ENCODE measurements at regions not wholly inside any gene's neighbourhood (a gene's known extent, or its start where the extent isn't known, plus 50 kb on each side); places are given as distances from the start of the nearest gene placed in this dataset.

DNA sequence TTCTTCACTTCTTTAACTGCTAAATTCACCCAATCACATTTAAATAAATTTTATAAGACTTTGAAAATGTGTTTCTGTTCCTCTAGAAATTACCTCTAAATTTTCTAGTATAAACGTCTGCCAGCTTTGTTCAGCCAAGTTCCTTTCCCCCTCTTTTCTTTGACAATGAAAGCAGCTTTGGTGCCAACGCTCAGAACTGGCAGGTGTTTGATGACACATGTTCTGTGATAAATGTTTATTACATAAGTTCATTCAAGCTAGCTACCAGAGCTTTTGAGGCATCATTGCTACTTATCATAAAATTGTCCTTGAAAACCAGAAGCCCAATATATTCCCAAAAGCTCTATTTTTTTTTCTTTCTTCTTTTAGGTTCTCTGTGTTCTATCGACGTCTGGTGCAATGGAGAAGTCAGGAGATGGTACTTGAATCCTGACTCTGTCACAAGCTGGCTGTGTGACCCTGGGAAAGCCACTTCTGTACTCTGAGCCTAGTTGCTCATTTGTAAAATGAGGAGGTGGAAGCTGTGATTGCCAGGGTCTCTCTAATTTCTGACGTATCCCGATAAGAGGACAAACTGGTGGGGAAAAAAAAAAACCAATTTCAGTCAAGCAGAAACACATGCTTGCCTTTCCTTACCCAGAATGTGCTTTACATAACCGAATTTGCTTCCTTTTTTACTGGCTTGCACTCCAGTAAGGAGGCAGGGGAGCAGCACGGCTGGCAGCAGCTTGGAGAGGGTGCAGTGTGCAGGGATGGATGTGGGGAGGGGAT, 187.1 kb upstream of the LPP start:
- no peak for TF ChIP-seq FOXM1 (IDR thresholded peaks at IDR 0.05; ENCODE audit: borderline replicate concordance)
- TF ChIP-seq L3MBTL2 (conservative IDR thresholded peaks at IDR 0.05) = no peak
- no peak for TF ChIP-seq SP1 (IDR thresholded peaks at IDR 0.05)
- TF ChIP-seq FOXK2 (IDR thresholded peaks at IDR 0.05) = no peak
- no peak for TF ChIP-seq SUZ12 (IDR thresholded peaks at IDR 0.05)
- no peak for TF ChIP-seq CTBP1 (IDR thresholded peaks at IDR 0.05; ENCODE audit: borderline replicate concordance)
- no peak for TF ChIP-seq ELF4 (IDR thresholded peaks at IDR 0.05)

All from HEK293T (cell line).